ENCODE measurements at regions not wholly inside any gene's neighbourhood (a gene's known extent, or its start where the extent isn't known, plus 50 kb on each side); places are given as distances from the start of the nearest gene placed in this dataset.

DNA sequence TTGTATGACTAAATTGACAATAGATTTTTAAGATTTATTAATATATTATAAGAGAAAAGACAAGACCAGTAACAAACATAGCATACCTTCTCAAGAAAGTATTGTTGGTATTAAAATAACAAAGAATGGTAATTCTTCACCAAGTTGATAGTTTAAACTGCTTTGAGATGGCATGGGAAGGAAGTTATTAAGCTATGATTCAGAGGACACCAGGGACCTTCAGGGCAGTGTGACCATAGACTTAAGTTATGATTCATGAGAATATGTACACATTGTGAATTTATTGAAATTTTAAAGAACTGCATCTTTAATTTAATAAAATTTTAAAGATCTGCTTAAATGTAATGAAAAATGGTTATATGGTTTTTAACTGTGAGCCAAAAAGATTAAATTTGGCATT, 205.7 kb downstream of the DSEL start:
- DNase-seq (ENCODE audit: extremely low read depth, low read depth), result no peak
- TF ChIP-seq, protein P1, sequence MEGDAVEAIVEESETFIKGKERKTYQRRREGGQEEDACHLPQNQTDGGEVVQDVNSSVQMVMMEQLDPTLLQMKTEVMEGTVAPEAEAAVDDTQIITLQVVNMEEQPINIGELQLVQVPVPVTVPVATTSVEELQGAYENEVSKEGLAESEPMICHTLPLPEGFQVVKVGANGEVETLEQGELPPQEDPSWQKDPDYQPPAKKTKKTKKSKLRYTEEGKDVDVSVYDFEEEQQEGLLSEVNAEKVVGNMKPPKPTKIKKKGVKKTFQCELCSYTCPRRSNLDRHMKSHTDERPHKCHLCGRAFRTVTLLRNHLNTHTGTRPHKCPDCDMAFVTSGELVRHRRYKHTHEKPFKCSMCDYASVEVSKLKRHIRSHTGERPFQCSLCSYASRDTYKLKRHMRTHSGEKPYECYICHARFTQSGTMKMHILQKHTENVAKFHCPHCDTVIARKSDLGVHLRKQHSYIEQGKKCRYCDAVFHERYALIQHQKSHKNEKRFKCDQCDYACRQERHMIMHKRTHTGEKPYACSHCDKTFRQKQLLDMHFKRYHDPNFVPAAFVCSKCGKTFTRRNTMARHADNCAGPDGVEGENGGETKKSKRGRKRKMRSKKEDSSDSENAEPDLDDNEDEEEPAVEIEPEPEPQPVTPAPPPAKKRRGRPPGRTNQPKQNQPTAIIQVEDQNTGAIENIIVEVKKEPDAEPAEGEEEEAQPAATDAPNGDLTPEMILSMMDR (IDR thresholded peaks at IDR 0.05; ENCODE audit: low read depth, low read length, missing control alignments), result no peak
- H3K4me3 ChIP-seq (replicated peaks; ENCODE audit: low read depth, low read length), result no peak overlapping the region

DNA sequence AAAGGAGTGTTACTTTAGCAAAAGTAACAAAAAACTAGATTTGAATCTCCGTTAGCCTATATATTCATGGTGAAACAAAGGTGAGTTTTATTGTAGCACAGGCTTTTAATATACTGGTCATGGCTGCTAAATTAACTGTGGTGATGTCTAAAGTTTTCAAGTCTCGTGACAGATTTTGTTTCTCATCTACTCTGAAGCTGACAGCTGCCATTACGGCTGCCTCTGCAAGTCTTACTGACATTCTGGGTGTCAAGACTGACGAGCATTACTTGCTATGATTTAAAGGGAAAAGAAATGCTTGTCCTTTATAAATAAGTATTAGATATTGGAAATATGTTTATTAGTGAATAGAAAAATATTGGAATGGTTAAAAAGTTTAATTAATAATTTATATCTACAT, 207.7 kb downstream of the DSEL start:
- DNase-seq (ENCODE audit: extremely low read depth, low read depth), result no peak
- TF ChIP-seq, protein P1 (IDR thresholded peaks at IDR 0.05; ENCODE audit: low read depth, low read length, missing control alignments), result no peak
- no peak overlapping the region for H3K4me3 ChIP-seq (replicated peaks; ENCODE audit: low read depth, low read length)

DNA sequence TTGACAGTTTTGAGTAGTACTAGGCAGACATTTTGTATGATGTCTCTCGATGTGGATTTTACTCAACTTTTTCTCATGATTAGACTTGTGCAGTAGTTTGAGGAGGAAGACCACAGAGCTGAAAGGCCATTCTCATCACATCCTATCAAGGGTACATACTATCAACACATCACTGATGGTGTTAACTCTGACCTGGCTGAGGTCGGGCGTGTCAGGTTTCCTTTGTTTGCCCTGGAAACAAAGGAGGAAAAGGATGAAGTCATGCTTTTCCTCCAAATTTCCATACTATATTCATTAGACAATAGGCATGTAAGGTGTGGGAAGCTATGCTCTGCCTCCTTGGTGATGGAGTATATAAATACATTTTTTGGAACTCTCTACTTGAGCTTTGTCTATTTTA, 211.1 kb downstream of the DSEL start:
- TF ChIP-seq, protein P1 (IDR thresholded peaks at IDR 0.05; ENCODE audit: low read depth, low read length, missing control alignments), result no peak
- no peak overlapping the region for H3K4me3 ChIP-seq (replicated peaks; ENCODE audit: low read depth, low read length)
- no peak for DNase-seq (ENCODE audit: extremely low read depth, low read depth)

DNA sequence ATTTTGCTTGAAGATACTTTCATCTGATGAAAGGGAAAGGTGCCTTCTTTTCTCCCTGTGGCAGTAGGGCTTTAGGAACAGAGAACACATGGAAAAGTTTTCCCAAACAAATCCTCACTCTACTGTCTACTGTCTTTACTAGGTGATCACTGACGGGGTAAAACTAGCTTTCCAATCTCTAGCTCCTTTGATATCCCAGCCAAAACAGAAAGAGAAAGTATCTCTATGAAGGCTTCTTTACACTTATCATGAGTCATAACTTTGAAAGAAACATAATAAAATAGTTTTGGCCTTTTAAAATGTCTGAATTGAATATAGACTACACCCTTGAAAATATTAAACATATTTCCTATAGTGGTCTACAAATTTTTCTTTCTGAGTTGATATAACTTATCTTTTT, 214.5 kb downstream of the DSEL start:
- TF ChIP-seq, protein P1 (IDR thresholded peaks at IDR 0.05; ENCODE audit: low read depth, low read length, missing control alignments), result no peak
- no peak for DNase-seq (ENCODE audit: extremely low read depth, low read depth)
- H3K4me3 ChIP-seq (replicated peaks; ENCODE audit: low read depth, low read length), result no peak overlapping the region

DNA sequence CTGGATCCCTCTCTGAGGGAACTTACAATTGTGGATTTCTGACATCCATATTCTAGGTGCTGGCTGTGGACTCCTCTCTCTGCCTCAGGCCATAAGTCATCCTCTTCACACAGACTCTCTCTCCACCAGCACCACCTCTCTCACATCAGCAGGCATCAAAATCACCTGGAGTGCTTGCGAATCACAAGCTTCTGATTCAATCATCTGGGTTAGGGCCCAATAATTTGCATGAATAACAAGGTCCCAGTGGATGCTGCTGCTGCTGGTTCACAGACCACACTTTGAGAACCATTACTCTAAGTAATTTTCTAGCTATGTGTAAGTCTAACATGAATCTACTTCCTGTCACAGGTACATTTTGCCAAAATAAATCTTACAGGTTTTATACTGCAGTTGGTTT, 214.9 kb downstream of the DSEL start:
- TF ChIP-seq, protein P1 (IDR thresholded peaks at IDR 0.05; ENCODE audit: low read depth, low read length, missing control alignments), result no peak
- no peak overlapping the region for H3K4me3 ChIP-seq (replicated peaks; ENCODE audit: low read depth, low read length)
- DNase-seq (ENCODE audit: extremely low read depth, low read depth), result no peak

DNA sequence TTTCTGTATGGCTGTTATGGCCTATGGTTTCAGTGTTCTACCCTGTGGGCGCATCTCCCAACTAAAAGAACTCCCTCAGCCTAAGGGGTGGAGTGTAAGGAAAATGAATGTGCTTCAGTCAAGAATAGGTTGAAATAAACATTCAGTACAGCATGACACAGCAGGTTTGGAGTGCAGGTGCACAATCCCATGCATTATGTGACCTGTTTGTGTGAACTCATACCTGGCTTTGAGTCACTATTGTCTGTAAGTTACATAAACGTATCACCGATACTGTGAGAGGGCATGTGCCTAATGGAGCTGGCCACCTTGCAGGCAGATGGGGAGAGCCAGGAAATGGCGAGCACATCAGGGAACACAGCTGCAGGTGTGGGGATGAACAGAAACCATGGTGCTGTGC, 216.0 kb downstream of the DSEL start:
- DNase-seq (ENCODE audit: extremely low read depth, low read depth), result no peak
- no peak overlapping the region for H3K4me3 ChIP-seq (replicated peaks; ENCODE audit: low read depth, low read length)
- TF ChIP-seq, protein P1 (IDR thresholded peaks at IDR 0.05; ENCODE audit: low read depth, low read length, missing control alignments), result no peak

DNA sequence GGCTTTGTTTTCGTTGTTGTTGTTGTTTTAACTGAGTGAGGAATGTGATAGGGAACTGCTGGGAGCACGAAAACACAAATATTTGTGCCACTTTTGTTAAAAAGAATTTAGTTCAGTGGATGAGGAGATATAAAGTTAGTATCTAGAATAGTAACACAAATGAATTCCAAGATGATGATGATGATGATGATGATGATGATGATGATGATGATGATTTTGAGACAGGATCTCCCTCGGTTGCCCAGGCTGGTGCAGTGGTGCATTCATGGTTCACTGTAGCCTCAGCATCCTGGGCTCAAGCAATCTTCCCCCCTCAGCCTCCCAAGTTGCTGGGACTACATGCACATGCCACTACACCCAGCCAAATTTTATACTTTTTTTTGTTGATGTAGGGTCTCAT, 223.7 kb downstream of the DSEL start:
- TF ChIP-seq, protein P1 (IDR thresholded peaks at IDR 0.05; ENCODE audit: low read depth, low read length, missing control alignments), result no peak
- no peak for DNase-seq (ENCODE audit: extremely low read depth, low read depth)
- H3K4me3 ChIP-seq (replicated peaks; ENCODE audit: low read depth, low read length), result no peak overlapping the region

All from HFF-Myc (cell line).